ENCODE measurements at regions not wholly inside any gene's neighbourhood (a gene's known extent, or its start where the extent isn't known, plus 50 kb on each side); places are given as distances from the start of the nearest gene placed in this dataset.

DNA sequence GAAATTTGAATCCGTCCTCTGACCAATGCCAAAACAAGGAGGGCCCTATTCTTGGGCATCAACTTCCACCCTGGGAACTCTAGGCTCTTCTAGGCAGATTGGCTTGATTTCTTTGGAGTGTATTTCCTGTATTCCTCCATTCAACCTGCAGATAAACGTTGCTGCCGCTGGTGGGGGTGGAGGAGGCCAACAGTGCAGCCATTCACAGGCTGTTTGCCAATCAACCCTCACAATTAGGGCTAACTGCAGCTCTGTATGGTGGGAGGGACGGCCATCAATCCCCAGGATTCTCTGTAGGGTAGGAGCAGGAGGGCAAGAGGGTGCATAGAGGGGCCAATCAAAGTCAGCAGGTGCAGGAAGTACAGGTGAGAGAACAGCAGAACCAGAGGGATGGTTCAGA is 273.1 kb upstream of the PROX1 start:
- no peaks in the 10 kb centered on the region for H3K27me3 ChIP-seq (replicated peaks in 1 of 4; ENCODE audit: control extremely low read depth in 1 of 4, control insufficient read depth in 3 of 4, insufficient read depth in 4 of 4, low read length in 3 of 4)
- Mint-ChIP-seq H3K27ac (no peak overlapping the region), H3K4me3 (no peak overlapping the region), H3K9me3 (ENCODE audit: insufficient read depth) (no peaks in the 10 kb centered on the region), H3K27me3 (no peaks in the 10 kb centered on the region), H3K4me1 (peaks cover 1% of the 10 kb centered on the region)
- ChIA-PET CTCF (no interaction called here), POLR2A (no interaction called here)
- no peaks in the 10 kb centered on the region for H3K4me1 ChIP-seq (ENCODE audit: control insufficient read depth in 2 of 2, insufficient read depth in 2 of 2, low read length in 2 of 2)
- no peaks in the 10 kb centered on the region for H4K20me1 ChIP-seq (ENCODE audit: control insufficient read depth, insufficient read depth, low read length, poor library complexity, severe bottlenecking)
- no peak overlapping the region for H3K27ac ChIP-seq (ENCODE audit: low read length in 2 of 2)
- no peak overlapping the region for H3K4me2 ChIP-seq (replicated peaks; ENCODE audit: low read depth, low read length, poor library complexity, severe bottlenecking)
- H2AFZ ChIP-seq (ENCODE audit: insufficient read depth, low read depth, low read length, poor library complexity, severe bottlenecking) = no peak overlapping the region
- intact Hi-C loops (cut with micrococcal nuclease) = no loop called here
- DNase-seq (no peak), ATAC-seq (ENCODE audit: low read depth) (no peak)
- no peak overlapping the region for H3K4me3 ChIP-seq (ENCODE audit: control extremely low read depth in 1 of 5, extremely low read depth in 1 of 5, insufficient read depth in 1 of 5, low read depth in 2 of 5, low read length in 4 of 5)
- no peak overlapping the region for H3K9ac ChIP-seq (ENCODE audit: low read length)
- WGBS (ENCODE audit: insufficient coverage) = 83% methylated on average over 1 of the region's 4 CpGs
- no peaks in the 10 kb centered on the region for H3K36me3 ChIP-seq (replicated peaks in 1 of 2; ENCODE audit: control extremely low read depth in 1 of 2, control insufficient read depth in 1 of 2, extremely low read depth in 1 of 2, insufficient read depth in 2 of 2, low read length in 1 of 2)
- TF ChIP-seq EZH2 (IDR thresholded peaks at IDR 0.05; ENCODE audit: borderline replicate concordance, insufficient read depth, low read depth, low read length, poor library complexity, severe bottlenecking) = no peak
- TF ChIP-seq, protein P1, sequence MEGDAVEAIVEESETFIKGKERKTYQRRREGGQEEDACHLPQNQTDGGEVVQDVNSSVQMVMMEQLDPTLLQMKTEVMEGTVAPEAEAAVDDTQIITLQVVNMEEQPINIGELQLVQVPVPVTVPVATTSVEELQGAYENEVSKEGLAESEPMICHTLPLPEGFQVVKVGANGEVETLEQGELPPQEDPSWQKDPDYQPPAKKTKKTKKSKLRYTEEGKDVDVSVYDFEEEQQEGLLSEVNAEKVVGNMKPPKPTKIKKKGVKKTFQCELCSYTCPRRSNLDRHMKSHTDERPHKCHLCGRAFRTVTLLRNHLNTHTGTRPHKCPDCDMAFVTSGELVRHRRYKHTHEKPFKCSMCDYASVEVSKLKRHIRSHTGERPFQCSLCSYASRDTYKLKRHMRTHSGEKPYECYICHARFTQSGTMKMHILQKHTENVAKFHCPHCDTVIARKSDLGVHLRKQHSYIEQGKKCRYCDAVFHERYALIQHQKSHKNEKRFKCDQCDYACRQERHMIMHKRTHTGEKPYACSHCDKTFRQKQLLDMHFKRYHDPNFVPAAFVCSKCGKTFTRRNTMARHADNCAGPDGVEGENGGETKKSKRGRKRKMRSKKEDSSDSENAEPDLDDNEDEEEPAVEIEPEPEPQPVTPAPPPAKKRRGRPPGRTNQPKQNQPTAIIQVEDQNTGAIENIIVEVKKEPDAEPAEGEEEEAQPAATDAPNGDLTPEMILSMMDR (IDR thresholded peaks at IDR 0.05) = no peak
- H3K9me3 ChIP-seq (ENCODE audit: control extremely low read depth in 1 of 3, control insufficient read depth in 2 of 3, insufficient read depth in 1 of 3, low read length in 2 of 3) = peaks cover 0 to 6% (median 0%) of the 10 kb centered on the region in 3 donors
- no peaks in the 10 kb centered on the region for H3K79me2 ChIP-seq (ENCODE audit: control insufficient read depth, insufficient read depth, low read length)

DNA sequence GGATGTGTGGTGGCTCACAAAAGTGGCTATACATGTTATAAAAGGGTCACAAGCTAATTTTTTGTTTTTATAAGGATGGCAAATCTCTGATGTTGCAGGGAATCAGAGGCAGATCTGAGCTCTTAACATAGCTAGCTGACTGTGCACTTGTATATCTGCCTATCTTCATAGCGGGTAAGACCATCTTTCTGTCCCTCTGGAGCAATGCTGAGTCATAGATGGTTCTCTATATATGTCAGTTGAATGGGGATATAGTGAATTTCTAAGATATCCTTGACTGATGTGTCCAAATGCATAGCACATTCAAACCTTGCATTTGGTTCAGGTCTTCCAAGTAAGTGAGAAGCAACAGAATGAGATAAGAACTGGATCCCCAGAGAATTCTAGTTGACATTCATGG is 272.6 kb upstream of the PROX1 start:
- ChIA-PET POLR2A (no interaction called here), CTCF (no interaction called here)
- Histone ChIP-seq H4K20me1 (ENCODE audit: control insufficient read depth, insufficient read depth, low read length, poor library complexity, severe bottlenecking) (no peaks in the 10 kb centered on the region), H3K9ac (ENCODE audit: low read length) (no peak overlapping the region), H3K4me2 (replicated peaks; ENCODE audit: low read depth, low read length, poor library complexity, severe bottlenecking) (no peak overlapping the region), H3K9me3 (ENCODE audit: control extremely low read depth in 1 of 3, control insufficient read depth in 2 of 3, insufficient read depth in 1 of 3, low read length in 2 of 3) (peaks cover 0 to 6% (median 0%) of the 10 kb centered on the region in 3 donors), H3K79me2 (ENCODE audit: control insufficient read depth, insufficient read depth, low read length) (no peaks in the 10 kb centered on the region), H3K4me3 (ENCODE audit: control extremely low read depth in 1 of 5, extremely low read depth in 1 of 5, insufficient read depth in 1 of 5, low read depth in 2 of 5, low read length in 4 of 5) (no peak overlapping the region), H2AFZ (ENCODE audit: insufficient read depth, low read depth, low read length, poor library complexity, severe bottlenecking) (no peak overlapping the region), H3K27ac (ENCODE audit: low read length in 2 of 2) (no peak overlapping the region), H3K4me1 (ENCODE audit: control insufficient read depth in 2 of 2, insufficient read depth in 2 of 2, low read length in 2 of 2) (no peaks in the 10 kb centered on the region), H3K36me3 (replicated peaks in 1 of 2; ENCODE audit: control extremely low read depth in 1 of 2, control insufficient read depth in 1 of 2, extremely low read depth in 1 of 2, insufficient read depth in 2 of 2, low read length in 1 of 2) (no peaks in the 10 kb centered on the region), H3K27me3 (replicated peaks in 1 of 4; ENCODE audit: control extremely low read depth in 1 of 4, control insufficient read depth in 3 of 4, insufficient read depth in 4 of 4, low read length in 3 of 4) (no peaks in the 10 kb centered on the region)
- H3K9me3 Mint-ChIP-seq (ENCODE audit: insufficient read depth) = no peaks in the 10 kb centered on the region
- H3K27ac Mint-ChIP-seq = no peak overlapping the region
- H3K27me3 Mint-ChIP-seq = no peaks in the 10 kb centered on the region
- H3K4me3 Mint-ChIP-seq = no peak overlapping the region
- H3K4me1 Mint-ChIP-seq = peaks cover 1% of the 10 kb centered on the region
- ATAC-seq (ENCODE audit: low read depth) = no peak
- WGBS (ENCODE audit: insufficient coverage) = 80% methylated on average over 1 of the region's 1 CpG
- TF ChIP-seq, protein P1 (IDR thresholded peaks at IDR 0.05) = no peak
- TF ChIP-seq EZH2 (IDR thresholded peaks at IDR 0.05; ENCODE audit: borderline replicate concordance, insufficient read depth, low read depth, low read length, poor library complexity, severe bottlenecking) = no peak
- no peak for DNase-seq
- intact Hi-C loops (cut with micrococcal nuclease) = no loop called here

Measured in B cell (primary cell).